OCI-LY3 (cell line): ENCODE measurements at regions not wholly inside any gene's neighbourhood (a gene's known extent, or its start where the extent isn't known, plus 50 kb on each side); places are given as distances from the start of the nearest gene placed in this dataset.

Experiments used
- H2AFZ ChIP-seq: fragments of 200-600, 300-600 bp; shearing (Covaris generic); 2 replicates; pipeline ENCODE4 v1.6.0; 2014; ENCODE audit warnings: antibody characterized with exemption, low read depth, low read length
- H3K27ac ChIP-seq: fragments of 200-600, 300-600 bp; sonication (generic); 2 replicates; pipeline ENCODE4 v1.5.1; 2014; ENCODE audit warnings: mild to moderate bottlenecking, low read length, moderate library complexity, mixed read lengths
- H3K27me3 ChIP-seq: fragments of 200-600, 300-600 bp; sonication (generic); 2 replicates; pipeline ENCODE4 v1.6.1; 2014; ENCODE audit warnings: low read depth, low read length, mixed read lengths
- H3K36me3 ChIP-seq: fragments of 200-600, 300-600 bp; sonication (generic); replicated peaks from 2 replicates; pipeline ENCODE3; 2014; ENCODE audit warnings: low read depth, low read length, mixed read lengths
- H3K4me1 ChIP-seq: fragments of 300-600, 200-600 bp; sonication (generic); 2 replicates; pipeline ENCODE4 v1.6.1; 2014; ENCODE audit warnings: low read length, mixed read lengths
- H3K4me2 ChIP-seq: fragments of 200-600, 300-600 bp; sonication (generic); 2 replicates; pipeline ENCODE4 v1.6.1; 2014; ENCODE audit warnings: low read length, mixed read lengths
- H3K4me3 ChIP-seq: fragments of 300-600, 200-600 bp; sonication (generic); 2 replicates; pipeline ENCODE4 v1.5.1; 2014; ENCODE audit warnings: antibody characterized with exemption, mild to moderate bottlenecking, low read length, moderate library complexity
- H3K79me2 ChIP-seq: fragments of 300-600, 200-600 bp; shearing (Covaris generic); 2 replicates; pipeline ENCODE4 v1.6.1; 2014; ENCODE audit warnings: mild to moderate bottlenecking, low read length, mixed read lengths
- H3K9ac ChIP-seq: fragments of 300-600, 200-600 bp; shearing (Covaris generic); 2 replicates; pipeline ENCODE4 v1.6.0; 2014; ENCODE audit warnings: mild to moderate bottlenecking, low read length, moderate library complexity
- H3K9me3 ChIP-seq: fragments of 200-600, 300-600 bp; shearing (Covaris generic); 2 replicates; pipeline ENCODE4 v1.6.1; 2014; ENCODE audit warnings: low read length, mixed read lengths; ENCODE audit not compliant: insufficient read depth
- H4K20me1 ChIP-seq: fragments of 200-600, 300-600 bp; sonication (generic); 2 replicates; pipeline ENCODE4 v1.6.1; 2016; ENCODE audit warnings: low read length, mixed read lengths; ENCODE audit not compliant: insufficient read depth
- EZH2phosphoT487 ChIP-seq: fragments of 200-600 bp; shearing (Covaris generic); IDR thresholded peaks from 2 replicates; pipeline ENCODE4 v1.6.1; 2018; ENCODE audit warnings: antibody characterized with exemption, mixed run types, low read depth
- TF ChIP-seq, protein P1 (sequence below): fragments of 200-600, 300-600 bp; sonication (generic); IDR thresholded peaks from 2 replicates; pipeline ENCODE4 v1.5.1; 2014; ENCODE audit warnings: antibody characterized with exemption, low read length, low read depth

DNA sequence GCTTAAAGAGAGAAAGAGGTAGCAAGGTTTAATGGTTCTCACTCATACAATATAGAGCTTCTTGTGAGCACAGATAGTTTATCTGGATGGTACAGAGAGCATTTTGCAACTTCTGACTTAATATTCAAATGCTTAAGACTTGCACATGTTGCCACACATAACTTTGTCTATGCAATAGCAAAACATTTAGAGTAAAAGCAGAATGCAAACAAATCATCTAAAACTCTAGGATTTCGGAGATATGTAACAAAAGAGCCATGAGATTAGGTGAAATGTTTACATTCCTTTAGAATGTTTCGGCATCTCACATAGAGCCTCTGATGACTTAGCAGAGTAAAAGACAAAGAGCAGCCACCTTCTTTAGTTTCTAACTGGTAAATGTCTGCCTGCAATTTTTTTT lies 717.1 kb upstream of the LRRN3 start:
- no peak overlapping the region for H3K27ac ChIP-seq
- no peak overlapping the region for H3K4me2 ChIP-seq
- H3K36me3 ChIP-seq, result no peaks in the 10 kb centered on the region
- no peaks in the 10 kb centered on the region for H3K4me1 ChIP-seq
- no peak overlapping the region for H3K4me3 ChIP-seq
- no peaks in the 10 kb centered on the region for H3K27me3 ChIP-seq
- H2AFZ ChIP-seq, result no peak overlapping the region
- H3K9ac ChIP-seq, result no peak overlapping the region
- no peaks in the 10 kb centered on the region for H3K79me2 ChIP-seq
- no peaks in the 10 kb centered on the region for H4K20me1 ChIP-seq
- no peaks in the 10 kb centered on the region for H3K9me3 ChIP-seq
- TF ChIP-seq, protein P1, sequence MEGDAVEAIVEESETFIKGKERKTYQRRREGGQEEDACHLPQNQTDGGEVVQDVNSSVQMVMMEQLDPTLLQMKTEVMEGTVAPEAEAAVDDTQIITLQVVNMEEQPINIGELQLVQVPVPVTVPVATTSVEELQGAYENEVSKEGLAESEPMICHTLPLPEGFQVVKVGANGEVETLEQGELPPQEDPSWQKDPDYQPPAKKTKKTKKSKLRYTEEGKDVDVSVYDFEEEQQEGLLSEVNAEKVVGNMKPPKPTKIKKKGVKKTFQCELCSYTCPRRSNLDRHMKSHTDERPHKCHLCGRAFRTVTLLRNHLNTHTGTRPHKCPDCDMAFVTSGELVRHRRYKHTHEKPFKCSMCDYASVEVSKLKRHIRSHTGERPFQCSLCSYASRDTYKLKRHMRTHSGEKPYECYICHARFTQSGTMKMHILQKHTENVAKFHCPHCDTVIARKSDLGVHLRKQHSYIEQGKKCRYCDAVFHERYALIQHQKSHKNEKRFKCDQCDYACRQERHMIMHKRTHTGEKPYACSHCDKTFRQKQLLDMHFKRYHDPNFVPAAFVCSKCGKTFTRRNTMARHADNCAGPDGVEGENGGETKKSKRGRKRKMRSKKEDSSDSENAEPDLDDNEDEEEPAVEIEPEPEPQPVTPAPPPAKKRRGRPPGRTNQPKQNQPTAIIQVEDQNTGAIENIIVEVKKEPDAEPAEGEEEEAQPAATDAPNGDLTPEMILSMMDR, result no peak
- TF ChIP-seq EZH2phosphoT487, result no peak

DNA sequence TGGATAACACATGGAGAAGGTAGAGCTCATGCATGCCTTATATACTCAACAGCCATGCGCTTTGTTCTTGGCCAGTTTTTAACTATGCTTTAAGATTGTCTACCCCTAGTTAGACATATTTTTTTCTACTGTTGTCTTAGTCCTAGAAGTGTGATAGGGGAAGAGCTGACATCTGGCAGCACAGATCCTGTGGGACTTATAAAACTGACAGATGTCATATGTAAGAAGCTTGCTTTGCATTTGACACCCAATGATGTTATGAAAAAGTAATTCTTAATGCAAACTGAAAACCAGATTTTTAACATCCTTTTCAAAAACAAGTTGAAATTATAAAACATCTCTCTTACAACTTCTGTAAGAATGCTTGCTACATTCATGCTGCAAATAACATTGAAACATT lies 715.9 kb upstream of the LRRN3 start:
- H3K36me3 ChIP-seq, result no peaks in the 10 kb centered on the region
- no peak overlapping the region for H3K4me2 ChIP-seq
- no peaks in the 10 kb centered on the region for H4K20me1 ChIP-seq
- no peak overlapping the region for H2AFZ ChIP-seq
- H3K4me3 ChIP-seq, result no peak overlapping the region
- no peak overlapping the region for H3K27ac ChIP-seq
- H3K9me3 ChIP-seq, result no peaks in the 10 kb centered on the region
- H3K27me3 ChIP-seq, result no peaks in the 10 kb centered on the region
- H3K79me2 ChIP-seq, result no peaks in the 10 kb centered on the region
- no peaks in the 10 kb centered on the region for H3K4me1 ChIP-seq
- H3K9ac ChIP-seq, result no peak overlapping the region
- TF ChIP-seq, protein P1, result no peak
- no peak for TF ChIP-seq EZH2phosphoT487

DNA sequence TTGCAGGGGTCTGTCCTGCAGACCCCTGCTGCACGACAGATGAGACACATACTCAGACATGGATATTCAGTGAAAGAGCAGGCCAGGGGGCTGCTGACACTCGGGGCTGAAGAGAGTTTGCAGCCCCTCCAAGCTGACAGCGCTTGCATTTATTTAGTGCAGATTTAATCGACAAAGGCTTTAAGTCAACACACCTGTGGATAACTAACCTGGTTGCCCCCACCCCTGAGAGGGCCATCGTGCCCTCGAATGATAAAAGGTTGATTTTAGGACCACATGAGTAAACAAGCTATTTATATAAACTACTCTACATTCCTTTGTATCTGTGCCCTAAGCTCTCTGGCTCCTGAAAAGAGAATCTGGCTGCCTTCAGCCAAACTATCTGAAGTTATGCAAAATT lies 708.2 kb upstream of the LRRN3 start:
- Histone ChIP-seq H3K27ac (no peak overlapping the region), H3K4me3 (no peak overlapping the region), H4K20me1 (no peaks in the 10 kb centered on the region), H3K36me3 (no peaks in the 10 kb centered on the region), H3K9ac (no peak overlapping the region), H3K79me2 (no peaks in the 10 kb centered on the region), H3K9me3 (no peaks in the 10 kb centered on the region), H3K4me1 (no peaks in the 10 kb centered on the region), H2AFZ (no peak overlapping the region), H3K27me3 (no peaks in the 10 kb centered on the region), H3K4me2 (no peak overlapping the region)
- TF ChIP-seq, protein P1, result no peak
- no peak for TF ChIP-seq EZH2phosphoT487

DNA sequence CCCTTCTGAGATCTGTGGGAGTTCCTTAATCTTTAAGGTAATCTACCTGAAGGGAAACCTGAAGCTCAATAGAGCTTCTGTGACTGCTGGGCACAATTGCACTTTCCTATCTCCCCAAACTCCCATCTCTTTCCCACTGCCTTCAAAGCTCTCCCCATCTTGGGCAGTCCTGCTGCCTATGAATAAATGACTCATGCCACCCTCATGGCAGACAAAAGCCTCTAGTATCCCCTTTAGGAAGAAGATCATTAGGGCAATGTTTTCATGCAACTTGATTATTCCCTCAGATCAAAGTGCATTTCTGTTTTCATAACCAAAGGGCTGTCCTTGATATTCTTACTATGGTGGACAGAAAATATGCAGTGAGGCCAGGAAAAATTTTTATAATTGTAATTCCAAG lies 704.9 kb upstream of the LRRN3 start:
- Histone ChIP-seq H3K4me1 (no peaks in the 10 kb centered on the region), H3K27me3 (no peaks in the 10 kb centered on the region), H4K20me1 (no peaks in the 10 kb centered on the region), H3K9me3 (no peaks in the 10 kb centered on the region), H3K4me2 (no peak overlapping the region), H3K4me3 (no peak overlapping the region), H3K9ac (no peak overlapping the region), H2AFZ (no peak overlapping the region), H3K36me3 (no peaks in the 10 kb centered on the region), H3K79me2 (no peaks in the 10 kb centered on the region), H3K27ac (no peak overlapping the region)
- no peak for TF ChIP-seq EZH2phosphoT487
- TF ChIP-seq, protein P1, result no peak
